Stimulated activated naive CD8-positive, alpha-beta T cell treated with anti-CD3 and anti-CD28 coated beads, Interleukin-15, Interleukin-2, amounts not matched to agents 100 ng/mL and 50 ng/mL, for 24 hours (primary cell): ENCODE measurements at regions not wholly inside any gene's neighbourhood (a gene's known extent, or its start where the extent isn't known, plus 50 kb on each side); places are given as distances from the start of the nearest gene placed in this dataset.
"Not testable (repeated sequence)": the region's sequence is repeated elsewhere in the genome, so short reads cannot be mapped to it uniquely, and the experiment has no call there.

Source experiments
- H3K27ac Mint-ChIP-seq: one replicate; pipeline ENCODE4 v1.8.0; 2021; ENCODE audit warnings: mild to moderate bottlenecking, mixed read lengths
- H3K27me3 Mint-ChIP-seq: one replicate; pipeline ENCODE4 v1.8.0; 2021; ENCODE audit warnings: mixed read lengths
- H3K36me3 Mint-ChIP-seq: one replicate; pipeline ENCODE4 v1.8.0; 2021; ENCODE audit warnings: low read depth, mixed read lengths
- H3K4me1 Mint-ChIP-seq: one replicate; pipeline ENCODE4 v1.8.0; 2021; ENCODE audit warnings: low read depth, mixed read lengths
- H3K4me3 Mint-ChIP-seq: one replicate; pipeline ENCODE4 v1.8.0; 2021; ENCODE audit warnings: mild to moderate bottlenecking, mixed read lengths
- H3K9me3 Mint-ChIP-seq: one replicate; pipeline ENCODE4 v1.8.0; 2021; ENCODE audit warnings: mixed read lengths

- no peaks in the 10 kb centered on the region for H3K4me1 Mint-ChIP-seq
Measured at GRCh38 chr6:67956352-67956751, 678.7 kb upstream of the ADGRB3 start.

GRCh38 chr6:67952948-67953347 lies 682.1 kb upstream of the ADGRB3 start:
- Mint-ChIP-seq H3K27me3 (no peaks in the 10 kb centered on the region), H3K36me3 (no peaks in the 10 kb centered on the region), H3K9me3 (peaks cover 13% of the 10 kb centered on the region), H3K27ac (no peak overlapping the region), H3K4me3 (no peak overlapping the region), H3K4me1 (no peaks in the 10 kb centered on the region)

More at GRCh38 chr6:67956352-67956751, 678.7 kb upstream of the ADGRB3 start:
- no peaks in the 10 kb centered on the region for H3K36me3 Mint-ChIP-seq
- H3K4me3 Mint-ChIP-seq, result no peak overlapping the region
- peaks cover 18% of the 10 kb centered on the region for H3K9me3 Mint-ChIP-seq
- H3K27me3 Mint-ChIP-seq, result no peaks in the 10 kb centered on the region
- H3K27ac Mint-ChIP-seq, result no peak overlapping the region

DNA sequence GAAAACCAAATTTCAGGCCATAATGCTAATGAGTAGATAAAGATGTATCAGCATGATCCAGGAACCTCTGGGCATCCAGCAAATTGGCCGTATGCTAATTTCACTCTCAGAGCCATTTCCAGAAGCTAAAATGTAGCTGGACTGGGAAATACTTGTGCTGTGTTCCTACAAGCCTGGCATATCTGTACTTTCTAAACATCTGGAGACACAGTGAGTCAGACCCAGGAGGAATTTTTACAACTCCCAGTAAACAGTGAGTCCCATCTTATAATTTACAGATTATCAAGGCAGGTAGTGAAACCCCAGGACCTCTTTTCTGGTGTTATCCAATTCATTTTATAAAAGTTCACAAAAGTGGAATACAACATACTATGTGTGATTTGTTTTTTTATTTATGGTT lies 683.0 kb upstream of the ADGRB3 start:
- Mint-ChIP-seq H3K4me1 (no peaks in the 10 kb centered on the region), H3K27ac (no peak overlapping the region), H3K4me3 (no peak overlapping the region), H3K27me3 (no peaks in the 10 kb centered on the region), H3K9me3 (peaks cover 12% of the 10 kb centered on the region), H3K36me3 (no peaks in the 10 kb centered on the region)

DNA sequence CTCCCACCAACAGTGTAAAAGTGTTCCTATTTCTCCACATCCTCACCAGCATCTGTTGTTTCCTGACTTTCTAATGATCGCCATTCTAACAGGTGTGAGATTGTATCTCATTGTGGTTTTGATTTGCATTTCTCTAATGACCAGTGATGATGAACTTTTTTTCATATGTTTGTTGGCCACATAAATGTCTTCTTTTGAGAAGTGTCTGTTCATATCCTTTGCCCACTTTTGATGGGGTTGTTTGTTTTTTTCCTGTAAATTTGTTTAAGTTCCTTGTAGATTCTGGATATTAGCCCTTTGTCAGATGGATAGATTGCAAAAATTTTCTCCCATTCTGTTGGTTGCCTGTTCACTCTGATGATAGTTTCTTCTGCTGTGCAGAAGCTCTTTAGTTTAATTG lies 687.3 kb upstream of the ADGRB3 start:
- H3K27ac Mint-ChIP-seq, H3K36me3 Mint-ChIP-seq, H3K27me3 Mint-ChIP-seq: not testable (repeated sequence)

GRCh38 chr6:67935976-67936477 lies 699.1 kb upstream of the ADGRB3 start:
- peaks cover 4% of the 10 kb centered on the region for H3K9me3 Mint-ChIP-seq

More for the DNA sequence above, 687.3 kb upstream of the ADGRB3 start:
- not testable (repeated sequence) for H3K4me3 Mint-ChIP-seq, H3K4me1 Mint-ChIP-seq, H3K9me3 Mint-ChIP-seq

GRCh38 chr6:67933278-67933677 lies 701.8 kb upstream of the ADGRB3 start:
- no peaks in the 10 kb centered on the region for H3K27me3 Mint-ChIP-seq

More at GRCh38 chr6:67935976-67936477, 699.1 kb upstream of the ADGRB3 start:
- H3K27me3 Mint-ChIP-seq, result no peaks in the 10 kb centered on the region
- H3K4me3 Mint-ChIP-seq, result no peak overlapping the region
- no peaks in the 10 kb centered on the region for H3K36me3 Mint-ChIP-seq
- H3K4me1 Mint-ChIP-seq, result no peaks in the 10 kb centered on the region
- no peak overlapping the region for H3K27ac Mint-ChIP-seq

DNA sequence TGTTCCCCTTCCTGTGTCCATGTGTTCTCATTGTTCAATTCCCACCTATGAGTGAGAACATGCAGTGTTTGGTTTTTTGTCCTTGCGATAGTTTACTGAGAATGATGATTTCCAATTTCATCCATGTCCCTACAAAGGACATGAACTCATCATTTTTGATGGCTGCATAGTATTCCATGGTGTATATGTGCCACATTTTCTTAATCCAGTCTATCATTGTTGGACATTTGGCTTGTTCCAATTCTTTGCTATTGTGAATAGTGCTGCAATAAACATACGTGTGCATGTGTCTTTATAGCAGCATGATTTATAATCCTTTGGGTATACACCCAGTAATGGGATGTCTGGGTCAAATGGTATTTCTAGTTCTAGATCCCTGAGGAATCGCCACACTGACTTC lies 712.5 kb upstream of the ADGRB3 start:
- H3K9me3 Mint-ChIP-seq, result peaks cover 17% of the 10 kb centered on the region
- not testable (repeated sequence) for H3K4me3 Mint-ChIP-seq, H3K36me3 Mint-ChIP-seq, H3K27ac Mint-ChIP-seq, H3K27me3 Mint-ChIP-seq, H3K4me1 Mint-ChIP-seq

More at GRCh38 chr6:67933278-67933677, 701.8 kb upstream of the ADGRB3 start:
- H3K27ac Mint-ChIP-seq, result no peak overlapping the region
- H3K4me3 Mint-ChIP-seq, result no peak overlapping the region
- H3K36me3 Mint-ChIP-seq, result no peaks in the 10 kb centered on the region
- peaks cover 4% of the 10 kb centered on the region for H3K9me3 Mint-ChIP-seq
- H3K4me1 Mint-ChIP-seq, result no peaks in the 10 kb centered on the region

DNA sequence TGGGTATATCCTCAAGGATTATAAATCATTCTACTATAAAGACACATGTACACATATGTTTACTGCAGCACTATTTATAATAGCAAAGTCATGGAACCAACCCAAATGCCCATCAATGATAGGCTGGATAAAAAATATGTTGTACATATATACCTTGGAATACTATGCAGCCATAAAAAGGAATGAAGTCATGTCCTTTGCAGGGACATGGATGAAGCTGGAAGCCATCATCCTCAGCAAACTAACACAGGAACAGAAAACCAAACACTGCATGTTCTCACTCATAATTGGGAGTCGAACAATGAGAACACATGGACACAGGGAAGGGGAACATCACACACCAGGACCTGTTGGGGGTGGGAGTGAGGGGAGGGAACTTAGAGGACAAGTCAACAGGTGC lies 715.0 kb upstream of the ADGRB3 start:
- H3K9me3 Mint-ChIP-seq, result peaks cover 17% of the 10 kb centered on the region
- H3K27ac Mint-ChIP-seq, H3K36me3 Mint-ChIP-seq, H3K4me1 Mint-ChIP-seq, H3K27me3 Mint-ChIP-seq, H3K4me3 Mint-ChIP-seq: not testable (repeated sequence)

- Mint-ChIP-seq H3K27ac (no peak overlapping the region), H3K9me3 (peaks cover 13% of the 10 kb centered on the region), H3K36me3 (no peaks in the 10 kb centered on the region), H3K27me3 (no peaks in the 10 kb centered on the region), H3K4me3 (no peak overlapping the region), H3K4me1 (no peaks in the 10 kb centered on the region)
Measured at GRCh38 chr6:67916399-67916798, 718.7 kb upstream of the ADGRB3 start.

GRCh38 chr6:67914419-67914818 lies 720.7 kb upstream of the ADGRB3 start:
- Mint-ChIP-seq H3K4me3 (no peak overlapping the region), H3K9me3 (peaks cover 13% of the 10 kb centered on the region), H3K27me3 (no peaks in the 10 kb centered on the region), H3K27ac (no peak overlapping the region), H3K36me3 (no peaks in the 10 kb centered on the region), H3K4me1 (no peaks in the 10 kb centered on the region)

GRCh38 chr6:67909354-67909753 lies 725.7 kb upstream of the ADGRB3 start:
- Mint-ChIP-seq H3K27ac (no peak overlapping the region), H3K4me3 (no peak overlapping the region), H3K4me1 (no peaks in the 10 kb centered on the region), H3K9me3 (peaks cover 6% of the 10 kb centered on the region), H3K27me3 (no peaks in the 10 kb centered on the region), H3K36me3 (no peaks in the 10 kb centered on the region)

DNA sequence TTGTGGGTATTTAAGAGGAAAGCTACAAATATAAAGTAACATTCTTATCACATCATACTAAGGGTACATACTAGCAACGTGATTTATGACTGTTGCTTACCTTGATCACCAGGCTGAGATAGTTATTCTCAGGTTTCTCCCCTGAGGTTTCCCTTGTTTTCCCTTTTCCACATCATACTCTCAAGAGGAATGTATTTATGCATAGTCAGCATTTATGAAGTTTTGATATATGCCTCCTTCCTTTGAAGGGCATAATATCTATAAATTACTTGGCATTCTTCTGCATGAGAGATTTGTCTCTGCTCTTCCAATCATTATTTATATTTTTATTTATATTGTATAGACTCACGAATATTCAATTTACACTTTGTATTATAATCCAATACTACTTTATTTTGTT lies 726.7 kb upstream of the ADGRB3 start:
- Mint-ChIP-seq H3K4me3 (no peak overlapping the region), H3K36me3 (no peaks in the 10 kb centered on the region), H3K9me3 (peaks cover 6% of the 10 kb centered on the region), H3K4me1 (no peaks in the 10 kb centered on the region), H3K27ac (no peak overlapping the region), H3K27me3 (no peaks in the 10 kb centered on the region)

DNA sequence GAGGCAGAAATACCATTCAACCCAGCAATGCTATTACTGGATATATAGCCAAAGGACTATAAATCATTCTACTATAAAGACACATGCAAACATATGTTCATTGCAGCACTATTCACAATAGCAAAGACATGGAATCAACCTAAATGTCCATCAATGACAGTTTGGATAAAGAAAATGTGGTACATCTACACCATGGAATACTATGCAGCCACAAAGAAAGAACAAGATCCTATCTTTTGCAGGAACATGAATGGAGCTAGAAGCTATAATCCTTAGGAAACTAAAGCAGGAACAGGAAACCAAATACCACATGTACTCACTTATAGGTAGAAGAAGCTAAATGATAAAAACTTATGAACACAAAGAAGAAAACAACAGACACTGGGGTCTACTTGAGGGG lies 730.3 kb upstream of the ADGRB3 start:
- not testable (repeated sequence) for H3K27me3 Mint-ChIP-seq

DNA sequence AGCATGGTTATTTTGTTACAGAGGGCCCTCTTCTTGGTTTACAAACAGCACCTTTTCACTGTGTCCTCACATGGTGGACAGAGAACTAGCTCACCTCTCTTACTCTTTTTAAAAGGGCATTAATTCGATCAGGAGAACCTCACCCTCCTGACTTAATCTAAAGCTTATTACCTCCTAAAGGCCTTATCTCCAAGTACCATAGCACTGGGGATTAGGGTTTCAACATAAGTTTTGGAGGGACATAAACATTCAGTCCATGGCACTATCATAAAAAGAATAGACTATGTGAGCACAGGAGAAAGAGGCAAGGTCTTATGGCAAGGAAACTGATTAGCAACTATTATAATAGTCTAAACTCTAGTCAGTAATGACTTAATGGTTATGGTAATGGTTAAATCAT lies 736.2 kb upstream of the ADGRB3 start:
- Mint-ChIP-seq H3K36me3 (no peaks in the 10 kb centered on the region), H3K4me1 (no peaks in the 10 kb centered on the region), H3K4me3 (no peak overlapping the region)

More for the DNA sequence above, 730.3 kb upstream of the ADGRB3 start:
- H3K4me1 Mint-ChIP-seq, H3K27ac Mint-ChIP-seq, H3K36me3 Mint-ChIP-seq, H3K4me3 Mint-ChIP-seq: not testable (repeated sequence)
- peaks cover 10% of the 10 kb centered on the region for H3K9me3 Mint-ChIP-seq

GRCh38 chr6:67897998-67898607 lies 737.0 kb upstream of the ADGRB3 start:
- no peaks in the 10 kb centered on the region for H3K27me3 Mint-ChIP-seq
- H3K36me3 Mint-ChIP-seq, result no peaks in the 10 kb centered on the region
- peaks cover 7% of the 10 kb centered on the region for H3K9me3 Mint-ChIP-seq
- no peak overlapping the region for H3K27ac Mint-ChIP-seq
- no peaks in the 10 kb centered on the region for H3K4me1 Mint-ChIP-seq
- H3K4me3 Mint-ChIP-seq, result no peak overlapping the region

More for the DNA sequence above, 736.2 kb upstream of the ADGRB3 start:
- peaks cover 7% of the 10 kb centered on the region for H3K9me3 Mint-ChIP-seq
- H3K27ac Mint-ChIP-seq, result no peak overlapping the region
- no peaks in the 10 kb centered on the region for H3K27me3 Mint-ChIP-seq

DNA sequence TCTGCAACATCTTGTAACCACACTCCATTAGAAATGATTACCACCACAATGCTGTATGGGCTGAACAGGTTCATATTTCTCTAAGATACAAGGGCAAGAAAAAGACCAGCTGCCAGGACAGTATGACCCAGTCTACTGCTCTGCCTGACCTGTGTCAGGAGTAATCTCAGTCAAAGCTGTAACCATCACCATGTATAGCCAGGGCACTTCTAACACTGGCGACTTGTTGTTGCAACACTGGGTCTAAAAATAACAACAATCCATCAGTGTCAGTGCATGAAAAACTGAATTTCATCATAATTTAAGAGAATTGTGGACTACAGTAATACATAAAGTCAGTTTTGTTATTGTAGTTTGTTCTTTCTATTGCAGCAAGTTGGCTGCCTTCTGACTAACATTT lies 738.6 kb upstream of the ADGRB3 start:
- H3K36me3 Mint-ChIP-seq, result no peaks in the 10 kb centered on the region
- no peaks in the 10 kb centered on the region for H3K27me3 Mint-ChIP-seq
- no peak overlapping the region for H3K4me3 Mint-ChIP-seq
- H3K4me1 Mint-ChIP-seq, result no peaks in the 10 kb centered on the region
- H3K27ac Mint-ChIP-seq, result no peak overlapping the region
- peaks cover 3% of the 10 kb centered on the region for H3K9me3 Mint-ChIP-seq
